ENCODE measurements at regions not wholly inside any gene's neighbourhood (a gene's known extent, or its start where the extent isn't known, plus 50 kb on each side); places are given as distances from the start of the nearest gene placed in this dataset.

DNA sequence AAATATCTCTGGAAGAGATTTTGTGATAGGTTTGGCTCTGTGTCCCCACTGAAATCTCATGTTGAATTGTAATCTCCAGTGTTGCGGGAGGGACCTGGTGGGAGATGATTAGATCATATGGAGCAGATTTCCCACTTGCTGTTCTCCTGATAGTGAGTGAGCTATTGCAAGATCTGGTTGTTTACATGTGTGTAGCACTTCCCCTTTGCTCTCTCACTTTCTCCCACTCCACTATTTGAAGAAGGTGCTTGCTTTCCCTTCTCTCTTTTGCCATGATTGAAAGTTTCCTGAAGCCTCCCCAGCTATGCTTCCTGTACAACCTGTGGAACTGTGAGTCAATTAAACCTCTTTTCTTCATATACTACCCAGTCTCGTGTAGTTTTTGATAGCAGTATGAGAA lies 97.0 kb upstream of the FN1 start (continued):
- no peak for TF ChIP-seq ZNF770 (CRISPR knock-in tag; IDR thresholded peaks at IDR 0.05)
- TF ChIP-seq THAP8 (CRISPR knock-in tag; IDR thresholded peaks at IDR 0.05; ENCODE audit: borderline replicate concordance), result no peak
- TF ChIP-seq NFATC3 (CRISPR knock-in tag; IDR thresholded peaks at IDR 0.05), result no peak
- peak; percentile 45 for TF ChIP-seq CEBPG (CRISPR knock-in tag; IDR thresholded peaks at IDR 0.05)
- no peak for TF ChIP-seq ONECUT2 (CRISPR knock-in tag; IDR thresholded peaks at IDR 0.05)
- TF ChIP-seq GTF2F1 (IDR thresholded peaks at IDR 0.05; ENCODE audit: low read length), result no peak
- no peak for TF ChIP-seq ZNF263 (CRISPR knock-in tag; IDR thresholded peaks at IDR 0.05)
- TF ChIP-seq PHF21A (CRISPR knock-in tag; IDR thresholded peaks at IDR 0.05), result no peak
- TF ChIP-seq TAF1 (CRISPR knock-in tag; IDR thresholded peaks at IDR 0.05), result no peak
- TF ChIP-seq PHB2 (IDR thresholded peaks at IDR 0.05; ENCODE audit: partially characterized antibody), result no peak
- 0 out of 2 replicates have a peak, but pooled peaks have one; percentile 38 for TF ChIP-seq ZMYM4 (CRISPR knock-in tag; IDR thresholded peaks at IDR 0.05)
- TF ChIP-seq ZC3H13 (CRISPR knock-in tag; IDR thresholded peaks at IDR 0.05), result no peak
- no peak for TF ChIP-seq ZNF274 (CRISPR knock-in tag; IDR thresholded peaks at IDR 0.05)
- TF ChIP-seq ATF6 (CRISPR knock-in tag; conservative IDR thresholded peaks at IDR 0.05), result 0 out of 2 replicates have a peak, but pooled peaks have one; percentile 64
- TF ChIP-seq TCF7L2 (IDR thresholded peaks at IDR 0.05; ENCODE audit: low read depth, low read length), result no peak
- TF ChIP-seq JARID2 (CRISPR knock-in tag; IDR thresholded peaks at IDR 0.05; ENCODE audit: insufficient replicate concordance), result no peak
- TF ChIP-seq CHCHD3 (CRISPR knock-in tag; IDR thresholded peaks at IDR 0.05), result no peak
- TF ChIP-seq NR3C1 (CRISPR knock-in tag; IDR thresholded peaks at IDR 0.05), result no peak
- no peak for TF ChIP-seq KDM5B (CRISPR knock-in tag; IDR thresholded peaks at IDR 0.05; ENCODE audit: borderline replicate concordance)
- TF ChIP-seq SALL2 (CRISPR knock-in tag; IDR thresholded peaks at IDR 0.05), result no peak
- TF ChIP-seq, protein P1, sequence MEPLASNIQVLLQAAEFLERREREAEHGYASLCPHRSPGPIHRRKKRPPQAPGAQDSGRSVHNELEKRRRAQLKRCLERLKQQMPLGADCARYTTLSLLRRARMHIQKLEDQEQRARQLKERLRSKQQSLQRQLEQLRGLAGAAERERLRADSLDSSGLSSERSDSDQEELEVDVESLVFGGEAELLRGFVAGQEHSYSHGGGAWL (CRISPR knock-in tag; IDR thresholded peaks at IDR 0.05), result no peak
- no peak for TF ChIP-seq CENPT (CRISPR knock-in tag; IDR thresholded peaks at IDR 0.05; ENCODE audit: low read depth)
- no peak for TF ChIP-seq THAP9 (CRISPR knock-in tag; IDR thresholded peaks at IDR 0.05; ENCODE audit: borderline replicate concordance)
- no peak for TF ChIP-seq ZNF543 (CRISPR knock-in tag; IDR thresholded peaks at IDR 0.05)
- no peak for TF ChIP-seq ZNF431 (CRISPR knock-in tag; IDR thresholded peaks at IDR 0.05; ENCODE audit: borderline replicate concordance, low read depth)
- TF ChIP-seq HMG20B (CRISPR knock-in tag; conservative IDR thresholded peaks at IDR 0.05), result no peak

Data from HepG2 (cell line).